ENCODE measurements at regions not wholly inside any gene's neighbourhood (a gene's known extent, or its start where the extent isn't known, plus 50 kb on each side); places are given as distances from the start of the nearest gene placed in this dataset.
"Not testable (repeated sequence)": the region's sequence is repeated elsewhere in the genome, so short reads cannot be mapped to it uniquely, and the experiment has no call there.

DNA sequence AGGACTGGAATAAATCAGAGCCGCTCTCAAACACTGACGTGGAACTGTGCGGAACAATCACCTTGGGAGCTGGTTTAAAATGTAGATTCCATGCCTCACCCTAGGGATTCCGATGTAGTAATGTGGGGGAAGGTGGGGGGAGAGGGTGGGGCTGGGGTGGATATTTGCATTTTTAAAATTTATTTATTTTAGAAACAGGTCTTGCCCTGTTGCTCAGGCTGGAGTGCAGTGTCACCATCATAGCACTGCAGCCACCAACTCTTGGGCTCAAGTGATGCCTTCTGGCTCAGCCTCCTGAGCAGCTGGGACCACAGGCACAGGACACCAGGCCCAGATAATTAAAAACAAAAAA is 101.9 kb upstream of the SEC22B start:
- H4K20me1 ChIP-seq (replicated peaks; ENCODE audit: control insufficient read depth, insufficient read depth, low read length); H3K9me3 ChIP-seq (replicated peaks; ENCODE audit: control insufficient read depth, insufficient read depth, low read depth, low read length); H3K27ac ChIP-seq (ENCODE audit: extremely low read depth, low read depth, low read length); BruUV-seq (replicated peaks); H2AFZ ChIP-seq (ENCODE audit: low read depth, low read length); H3K9ac ChIP-seq (ENCODE audit: insufficient read depth in 1 of 2, low read depth in 2 of 2, low read length in 2 of 2); FAIRE-seq; H3K4me3 ChIP-seq; POLR2A ChIA-PET; H3K79me2 ChIP-seq (ENCODE audit: control insufficient read depth, insufficient read depth, low read length); H3K27me3 ChIP-seq (ENCODE audit: control insufficient read depth in 2 of 2, insufficient read depth in 2 of 2, low read length in 2 of 2); H3K36me3 ChIP-seq (ENCODE audit: control insufficient read depth, insufficient read depth, low read length); H3K9me1 ChIP-seq (ENCODE audit: control insufficient read depth, insufficient read depth, low read length); intact Hi-C loops (cut with micrococcal nuclease); in situ Hi-C loops (cut with MboI); DNase-seq (ENCODE audit: extremely low read depth in 1 of 4, low spot score in 3 of 4); H3K4me1 ChIP-seq (replicated peaks in 1 of 2; ENCODE audit: control insufficient read depth in 2 of 2, insufficient read depth in 2 of 2, low read length in 2 of 2); H3K4me2 ChIP-seq (ENCODE audit: insufficient read depth, low read length); CTCF ChIA-PET (ENCODE audit: low intra/inter-chr PET ratio): not testable (repeated sequence)
- ATAC-seq: peak; percentile 7
- WGBS (ENCODE audit: insufficient coverage, low coverage, missing lambda C conversion rate): no CpG with 5 or more reads among the region's 4 CpGs

DNA sequence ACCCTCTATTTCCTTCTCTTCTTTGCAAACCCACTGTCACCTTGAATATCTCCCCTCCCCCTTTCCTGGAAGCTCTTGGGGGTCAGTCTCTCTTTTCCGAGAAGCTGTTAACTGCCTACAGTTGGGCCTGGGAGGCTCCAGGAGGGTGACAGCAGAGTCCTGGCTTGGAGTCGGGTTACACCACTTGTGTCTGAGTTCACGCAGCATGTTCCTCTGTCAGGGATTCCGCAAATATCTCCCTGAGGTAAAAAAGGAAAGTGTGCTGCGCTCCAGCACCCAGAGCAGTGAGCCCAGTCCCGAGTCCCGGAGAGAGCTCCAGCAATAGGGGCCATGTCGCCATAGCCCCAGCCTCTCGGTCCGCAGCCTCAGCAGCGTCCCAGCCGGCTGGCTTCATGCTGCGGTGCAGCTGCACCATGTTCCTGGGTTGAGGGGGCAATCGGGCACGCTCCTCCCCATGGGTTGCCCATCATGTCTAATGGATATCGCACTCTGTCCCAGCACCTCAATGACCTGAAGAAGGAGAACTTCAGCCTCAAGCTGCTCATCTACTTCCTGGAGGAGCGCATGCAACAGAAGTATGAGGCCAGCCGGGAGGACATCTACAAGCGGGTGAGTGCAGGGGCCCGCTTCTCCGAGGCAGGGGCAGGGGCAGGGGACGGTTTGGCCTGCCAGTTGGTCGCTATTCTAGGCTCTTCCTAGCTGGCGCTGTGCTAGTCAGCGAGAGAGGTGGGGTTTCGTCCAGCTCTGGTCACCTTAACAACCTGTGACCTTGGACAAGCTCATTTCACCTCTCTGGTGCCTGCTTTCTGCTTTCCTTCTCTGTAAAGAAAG is 101.3 kb upstream of the SEC22B start:
- H3K4me2 ChIP-seq (ENCODE audit: insufficient read depth, low read length); DNase-seq (ENCODE audit: extremely low read depth in 1 of 4, low spot score in 3 of 4); FAIRE-seq; H3K27ac ChIP-seq (ENCODE audit: extremely low read depth, low read depth, low read length); H3K4me1 ChIP-seq (replicated peaks in 1 of 2; ENCODE audit: control insufficient read depth in 2 of 2, insufficient read depth in 2 of 2, low read length in 2 of 2); in situ Hi-C loops (cut with MboI); intact Hi-C loops (cut with micrococcal nuclease); CTCF ChIA-PET (ENCODE audit: low intra/inter-chr PET ratio); H3K9ac ChIP-seq (ENCODE audit: insufficient read depth in 1 of 2, low read depth in 2 of 2, low read length in 2 of 2); H3K27me3 ChIP-seq (ENCODE audit: control insufficient read depth in 2 of 2, insufficient read depth in 2 of 2, low read length in 2 of 2); POLR2A ChIA-PET; H3K36me3 ChIP-seq (ENCODE audit: control insufficient read depth, insufficient read depth, low read length); H4K20me1 ChIP-seq (replicated peaks; ENCODE audit: control insufficient read depth, insufficient read depth, low read length); H3K4me3 ChIP-seq; H3K79me2 ChIP-seq (ENCODE audit: control insufficient read depth, insufficient read depth, low read length); H2AFZ ChIP-seq (ENCODE audit: low read depth, low read length); H3K9me1 ChIP-seq (ENCODE audit: control insufficient read depth, insufficient read depth, low read length); H3K9me3 ChIP-seq (replicated peaks; ENCODE audit: control insufficient read depth, insufficient read depth, low read depth, low read length): not testable (repeated sequence)
- peak; percentile 78 for ATAC-seq
- BruUV-seq (replicated peaks): TSS peak; percentile 98
- WGBS (ENCODE audit: insufficient coverage, low coverage, missing lambda C conversion rate): no CpG with 5 or more reads among the region's 26 CpGs

DNA sequence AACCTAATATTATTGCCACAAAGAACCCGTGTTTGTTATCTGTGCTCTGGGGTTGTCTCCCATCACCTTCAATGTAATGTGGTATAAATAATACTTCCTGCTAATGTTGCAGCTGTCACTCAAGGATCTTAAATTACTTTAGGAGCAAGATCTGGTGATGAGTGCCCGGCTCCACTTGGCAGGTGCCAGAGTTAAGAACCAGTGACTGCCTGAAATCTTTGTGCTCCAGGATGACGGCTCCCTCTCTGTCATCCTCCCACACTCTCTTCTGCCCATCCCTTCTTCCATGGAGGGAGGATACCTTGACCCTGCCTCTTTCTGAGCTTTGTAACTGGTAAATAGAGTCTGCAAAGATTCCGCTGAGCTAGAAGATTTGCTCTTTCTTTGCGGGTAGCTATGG is 100.4 kb upstream of the SEC22B start:
- H3K79me2 ChIP-seq (ENCODE audit: control insufficient read depth, insufficient read depth, low read length); FAIRE-seq; CTCF ChIA-PET (ENCODE audit: low intra/inter-chr PET ratio); H3K36me3 ChIP-seq (ENCODE audit: control insufficient read depth, insufficient read depth, low read length); H3K9ac ChIP-seq (ENCODE audit: insufficient read depth in 1 of 2, low read depth in 2 of 2, low read length in 2 of 2); H3K9me1 ChIP-seq (ENCODE audit: control insufficient read depth, insufficient read depth, low read length); BruUV-seq (replicated peaks); H3K27me3 ChIP-seq (ENCODE audit: control insufficient read depth in 2 of 2, insufficient read depth in 2 of 2, low read length in 2 of 2); H2AFZ ChIP-seq (ENCODE audit: low read depth, low read length); H3K4me2 ChIP-seq (ENCODE audit: insufficient read depth, low read length); POLR2A ChIA-PET; H3K4me1 ChIP-seq (replicated peaks in 1 of 2; ENCODE audit: control insufficient read depth in 2 of 2, insufficient read depth in 2 of 2, low read length in 2 of 2); H3K9me3 ChIP-seq (replicated peaks; ENCODE audit: control insufficient read depth, insufficient read depth, low read depth, low read length); in situ Hi-C loops (cut with MboI); intact Hi-C loops (cut with micrococcal nuclease); H3K27ac ChIP-seq (ENCODE audit: extremely low read depth, low read depth, low read length); DNase-seq (ENCODE audit: extremely low read depth in 1 of 4, low spot score in 3 of 4); H4K20me1 ChIP-seq (replicated peaks; ENCODE audit: control insufficient read depth, insufficient read depth, low read length); H3K4me3 ChIP-seq: not testable (repeated sequence)
- WGBS (ENCODE audit: insufficient coverage, low coverage, missing lambda C conversion rate): no CpG with 5 or more reads among the region's 5 CpGs
- peak; percentile 0; the same call in 2 of the 3 replicates for ATAC-seq

DNA sequence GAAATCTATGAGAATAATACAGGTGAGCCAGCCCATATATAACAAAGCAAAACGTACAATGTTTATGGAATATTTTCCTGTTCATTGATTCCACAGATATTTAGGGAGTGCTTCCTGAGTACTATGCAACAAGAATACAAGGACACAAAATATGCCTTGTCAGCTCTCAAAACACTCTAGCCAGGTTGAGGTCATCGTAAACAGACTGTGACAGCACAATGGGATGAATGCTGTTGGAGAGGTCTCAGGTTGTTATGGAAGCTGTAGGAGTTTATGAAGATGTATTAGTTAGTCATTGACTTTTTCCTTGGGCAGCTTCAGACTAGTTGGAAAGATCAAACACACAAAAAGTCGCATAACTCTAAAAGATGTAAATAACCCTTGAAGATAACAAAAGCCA is 98.1 kb upstream of the SEC22B start:
- H3K27me3 ChIP-seq (ENCODE audit: control insufficient read depth in 2 of 2, insufficient read depth in 2 of 2, low read length in 2 of 2); H3K79me2 ChIP-seq (ENCODE audit: control insufficient read depth, insufficient read depth, low read length); H4K20me1 ChIP-seq (replicated peaks; ENCODE audit: control insufficient read depth, insufficient read depth, low read length); H3K4me1 ChIP-seq (replicated peaks in 1 of 2; ENCODE audit: control insufficient read depth in 2 of 2, insufficient read depth in 2 of 2, low read length in 2 of 2); H3K27ac ChIP-seq (ENCODE audit: extremely low read depth, low read depth, low read length); H3K4me3 ChIP-seq; H2AFZ ChIP-seq (ENCODE audit: low read depth, low read length); in situ Hi-C loops (cut with MboI); CTCF ChIA-PET (ENCODE audit: low intra/inter-chr PET ratio); H3K9me3 ChIP-seq (replicated peaks; ENCODE audit: control insufficient read depth, insufficient read depth, low read depth, low read length); intact Hi-C loops (cut with micrococcal nuclease); H3K4me2 ChIP-seq (ENCODE audit: insufficient read depth, low read length); H3K9ac ChIP-seq (ENCODE audit: insufficient read depth in 1 of 2, low read depth in 2 of 2, low read length in 2 of 2); H3K9me1 ChIP-seq (ENCODE audit: control insufficient read depth, insufficient read depth, low read length); H3K36me3 ChIP-seq (ENCODE audit: control insufficient read depth, insufficient read depth, low read length); DNase-seq (ENCODE audit: extremely low read depth in 1 of 4, low spot score in 3 of 4); POLR2A ChIA-PET; BruUV-seq (replicated peaks); FAIRE-seq: not testable (repeated sequence)
- WGBS (ENCODE audit: insufficient coverage, low coverage, missing lambda C conversion rate): no CpG with 5 or more reads among the region's 3 CpGs
- ATAC-seq: peak; percentile 23; the same call in 2 of the 3 replicates

All from K562 (cell line).